ENCODE measurements at regions not wholly inside any gene's neighbourhood (a gene's known extent, or its start where the extent isn't known, plus 50 kb on each side); places are given as distances from the start of the nearest gene placed in this dataset.

DNA sequence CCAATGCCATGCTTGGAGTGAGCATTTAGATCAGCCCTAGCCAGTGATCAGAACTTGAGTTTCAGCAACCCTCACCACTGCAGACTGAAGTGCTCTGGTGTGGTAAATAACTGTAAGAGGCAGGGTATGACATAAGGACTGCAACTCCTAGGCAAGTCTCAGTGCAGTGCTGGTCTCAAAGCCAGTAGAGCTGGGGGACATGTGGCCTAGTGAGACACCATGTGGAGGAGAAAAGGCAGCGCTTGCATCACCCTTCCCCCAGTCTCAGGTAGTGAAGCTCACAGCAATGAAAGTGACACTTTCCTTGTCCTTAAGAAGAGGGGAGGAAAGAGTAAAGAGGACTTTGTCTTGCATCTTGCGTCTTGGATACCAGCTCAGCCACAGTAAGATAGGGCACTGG lies 386.8 kb upstream of the POT1 start (continued):
- TF ChIP-seq, protein P1, sequence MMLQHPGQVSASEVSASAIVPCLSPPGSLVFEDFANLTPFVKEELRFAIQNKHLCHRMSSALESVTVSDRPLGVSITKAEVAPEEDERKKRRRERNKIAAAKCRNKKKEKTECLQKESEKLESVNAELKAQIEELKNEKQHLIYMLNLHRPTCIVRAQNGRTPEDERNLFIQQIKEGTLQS (IDR thresholded peaks at IDR 0.05): 0 out of 2 replicates have a peak, but pooled peaks have one; percentile 25
- TF ChIP-seq, protein P1 (CRISPR knock-in tag; conservative IDR thresholded peaks at IDR 0.05): no peak
- no peak for TF ChIP-seq RBM17 (IDR thresholded peaks at IDR 0.05; ENCODE audit: borderline replicate concordance, low read depth, low read length)
- no peak for TF ChIP-seq PRMT5 (CRISPR knock-in tag; IDR thresholded peaks at IDR 0.05)
- no peak for TF ChIP-seq ZNF830 (CRISPR knock-in tag; IDR thresholded peaks at IDR 0.05)
- no peak for TF ChIP-seq ZFX (CRISPR knock-in tag; IDR thresholded peaks at IDR 0.05)
- TF ChIP-seq, protein P2, sequence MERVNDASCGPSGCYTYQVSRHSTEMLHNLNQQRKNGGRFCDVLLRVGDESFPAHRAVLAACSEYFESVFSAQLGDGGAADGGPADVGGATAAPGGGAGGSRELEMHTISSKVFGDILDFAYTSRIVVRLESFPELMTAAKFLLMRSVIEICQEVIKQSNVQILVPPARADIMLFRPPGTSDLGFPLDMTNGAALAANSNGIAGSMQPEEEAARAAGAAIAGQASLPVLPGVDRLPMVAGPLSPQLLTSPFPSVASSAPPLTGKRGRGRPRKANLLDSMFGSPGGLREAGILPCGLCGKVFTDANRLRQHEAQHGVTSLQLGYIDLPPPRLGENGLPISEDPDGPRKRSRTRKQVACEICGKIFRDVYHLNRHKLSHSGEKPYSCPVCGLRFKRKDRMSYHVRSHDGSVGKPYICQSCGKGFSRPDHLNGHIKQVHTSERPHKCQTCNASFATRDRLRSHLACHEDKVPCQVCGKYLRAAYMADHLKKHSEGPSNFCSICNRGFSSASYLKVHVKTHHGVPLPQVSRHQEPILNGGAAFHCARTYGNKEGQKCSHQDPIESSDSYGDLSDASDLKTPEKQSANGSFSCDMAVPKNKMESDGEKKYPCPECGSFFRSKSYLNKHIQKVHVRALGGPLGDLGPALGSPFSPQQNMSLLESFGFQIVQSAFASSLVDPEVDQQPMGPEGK (CRISPR knock-in tag; IDR thresholded peaks at IDR 0.05; ENCODE audit: borderline replicate concordance): no peak
- TF ChIP-seq, protein P3, sequence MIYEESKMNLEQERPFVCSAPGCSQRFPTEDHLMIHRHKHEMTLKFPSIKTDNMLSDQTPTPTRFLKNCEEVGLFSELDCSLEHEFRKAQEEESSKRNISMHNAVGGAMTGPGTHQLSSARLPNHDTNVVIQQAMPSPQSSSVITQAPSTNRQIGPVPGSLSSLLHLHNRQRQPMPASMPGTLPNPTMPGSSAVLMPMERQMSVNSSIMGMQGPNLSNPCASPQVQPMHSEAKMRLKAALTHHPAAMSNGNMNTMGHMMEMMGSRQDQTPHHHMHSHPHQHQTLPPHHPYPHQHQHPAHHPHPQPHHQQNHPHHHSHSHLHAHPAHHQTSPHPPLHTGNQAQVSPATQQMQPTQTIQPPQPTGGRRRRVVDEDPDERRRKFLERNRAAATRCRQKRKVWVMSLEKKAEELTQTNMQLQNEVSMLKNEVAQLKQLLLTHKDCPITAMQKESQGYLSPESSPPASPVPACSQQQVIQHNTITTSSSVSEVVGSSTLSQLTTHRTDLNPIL (CRISPR knock-in tag; IDR thresholded peaks at IDR 0.05): no peak
- TF ChIP-seq, protein P4, sequence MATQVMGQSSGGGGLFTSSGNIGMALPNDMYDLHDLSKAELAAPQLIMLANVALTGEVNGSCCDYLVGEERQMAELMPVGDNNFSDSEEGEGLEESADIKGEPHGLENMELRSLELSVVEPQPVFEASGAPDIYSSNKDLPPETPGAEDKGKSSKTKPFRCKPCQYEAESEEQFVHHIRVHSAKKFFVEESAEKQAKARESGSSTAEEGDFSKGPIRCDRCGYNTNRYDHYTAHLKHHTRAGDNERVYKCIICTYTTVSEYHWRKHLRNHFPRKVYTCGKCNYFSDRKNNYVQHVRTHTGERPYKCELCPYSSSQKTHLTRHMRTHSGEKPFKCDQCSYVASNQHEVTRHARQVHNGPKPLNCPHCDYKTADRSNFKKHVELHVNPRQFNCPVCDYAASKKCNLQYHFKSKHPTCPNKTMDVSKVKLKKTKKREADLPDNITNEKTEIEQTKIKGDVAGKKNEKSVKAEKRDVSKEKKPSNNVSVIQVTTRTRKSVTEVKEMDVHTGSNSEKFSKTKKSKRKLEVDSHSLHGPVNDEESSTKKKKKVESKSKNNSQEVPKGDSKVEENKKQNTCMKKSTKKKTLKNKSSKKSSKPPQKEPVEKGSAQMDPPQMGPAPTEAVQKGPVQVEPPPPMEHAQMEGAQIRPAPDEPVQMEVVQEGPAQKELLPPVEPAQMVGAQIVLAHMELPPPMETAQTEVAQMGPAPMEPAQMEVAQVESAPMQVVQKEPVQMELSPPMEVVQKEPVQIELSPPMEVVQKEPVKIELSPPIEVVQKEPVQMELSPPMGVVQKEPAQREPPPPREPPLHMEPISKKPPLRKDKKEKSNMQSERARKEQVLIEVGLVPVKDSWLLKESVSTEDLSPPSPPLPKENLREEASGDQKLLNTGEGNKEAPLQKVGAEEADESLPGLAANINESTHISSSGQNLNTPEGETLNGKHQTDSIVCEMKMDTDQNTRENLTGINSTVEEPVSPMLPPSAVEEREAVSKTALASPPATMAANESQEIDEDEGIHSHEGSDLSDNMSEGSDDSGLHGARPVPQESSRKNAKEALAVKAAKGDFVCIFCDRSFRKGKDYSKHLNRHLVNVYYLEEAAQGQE (IDR thresholded peaks at IDR 0.05; ENCODE audit: borderline replicate concordance): peak; percentile 57; the same call in 1 of the 2 replicates
- TF ChIP-seq, protein P4 (CRISPR knock-in tag; IDR thresholded peaks at IDR 0.05; ENCODE audit: low read depth): no peak
- TF ChIP-seq, protein P5, sequence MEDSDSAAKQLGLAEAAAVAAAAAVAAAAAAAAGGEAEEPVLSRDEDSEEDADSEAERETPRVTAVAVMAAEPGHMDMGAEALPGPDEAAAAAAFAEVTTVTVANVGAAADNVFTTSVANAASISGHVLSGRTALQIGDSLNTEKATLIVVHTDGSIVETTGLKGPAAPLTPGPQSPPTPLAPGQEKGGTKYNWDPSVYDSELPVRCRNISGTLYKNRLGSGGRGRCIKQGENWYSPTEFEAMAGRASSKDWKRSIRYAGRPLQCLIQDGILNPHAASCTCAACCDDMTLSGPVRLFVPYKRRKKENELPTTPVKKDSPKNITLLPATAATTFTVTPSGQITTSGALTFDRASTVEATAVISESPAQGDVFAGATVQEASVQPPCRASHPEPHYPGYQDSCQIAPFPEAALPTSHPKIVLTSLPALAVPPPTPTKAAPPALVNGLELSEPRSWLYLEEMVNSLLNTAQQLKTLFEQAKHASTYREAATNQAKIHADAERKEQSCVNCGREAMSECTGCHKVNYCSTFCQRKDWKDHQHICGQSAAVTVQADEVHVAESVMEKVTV (CRISPR knock-in tag; IDR thresholded peaks at IDR 0.05): 0 out of 2 replicates have a peak, but pooled peaks have one; percentile 30
- TF ChIP-seq RFX1 (IDR thresholded peaks at IDR 0.05): no peak
- no peak for TF ChIP-seq C11orf30 (IDR thresholded peaks at IDR 0.05; ENCODE audit: low read depth)
- TF ChIP-seq CBX8 (IDR thresholded peaks at IDR 0.05; ENCODE audit: borderline replicate concordance, extremely low read depth, low read depth, low read length, poor library complexity, severe bottlenecking): no peak
- no peak for TF ChIP-seq CBFA2T3 (IDR thresholded peaks at IDR 0.05)
